ENCODE measurements at regions not wholly inside any gene's neighbourhood (a gene's known extent, or its start where the extent isn't known, plus 50 kb on each side); places are given as distances from the start of the nearest gene placed in this dataset.

GRCh38 chr1:57850176-57850940, 426.5 kb upstream of the DAB1 start:
- DNase-seq: no peak

- no peak for DNase-seq
Observed at GRCh38 chr1:57848406-57848805, 424.5 kb upstream of the DAB1 start.

GRCh38 chr1:57845041-57845440, 421.2 kb upstream of the DAB1 start:
- no peak for DNase-seq

GRCh38 chr1:57844382-57844980, 420.6 kb upstream of the DAB1 start:
- no peak for DNase-seq

GRCh38 chr1:57843760-57844159, 419.9 kb upstream of the DAB1 start:
- DNase-seq: no peak

GRCh38 chr1:57839526-57839925, 415.7 kb upstream of the DAB1 start:
- DNase-seq: no peak

- DNase-seq: no peak
Observed at GRCh38 chr1:57839067-57839466, 415.2 kb upstream of the DAB1 start.

- no peak for DNase-seq
Observed at GRCh38 chr1:57835620-57836019, 411.8 kb upstream of the DAB1 start.

GRCh38 chr1:57833296-57833695, 409.4 kb upstream of the DAB1 start:
- DNase-seq: no peak

- DNase-seq: no peak
Observed at GRCh38 chr1:57832612-57833011, 408.8 kb upstream of the DAB1 start.

- DNase-seq: no peak
Observed at GRCh38 chr1:57831624-57832023, 407.8 kb upstream of the DAB1 start.

- no peak for DNase-seq
Observed at GRCh38 chr1:57826535-57826934, 402.7 kb upstream of the DAB1 start.

- no peak for DNase-seq
Observed at GRCh38 chr1:57824535-57824934, 400.7 kb upstream of the DAB1 start.

GRCh38 chr1:57820356-57821095, 396.7 kb upstream of the DAB1 start:
- no peak for DNase-seq

GRCh38 chr1:57819893-57820292, 396.0 kb upstream of the DAB1 start:
- DNase-seq: no peak

- no peak for DNase-seq
Observed at GRCh38 chr1:57803586-57803985, 379.7 kb upstream of the DAB1 start.

GRCh38 chr1:57800376-57800775, 376.5 kb upstream of the DAB1 start:
- DNase-seq: no peak

GRCh38 chr1:57799490-57800115, 375.7 kb upstream of the DAB1 start:
- DNase-seq: no peak

GRCh38 chr1:57798543-57798942, 374.7 kb upstream of the DAB1 start:
- DNase-seq: no peak

GRCh38 chr1:57797084-57797483, 373.2 kb upstream of the DAB1 start:
- no peak for DNase-seq

- no peak for DNase-seq
Observed at GRCh38 chr1:57796616-57797015, 372.8 kb upstream of the DAB1 start.

GRCh38 chr1:57795886-57796285, 372.0 kb upstream of the DAB1 start:
- DNase-seq: no peak

GRCh38 chr1:57794078-57794477, 370.2 kb upstream of the DAB1 start:
- DNase-seq: no peak

- no peak for DNase-seq
Observed at GRCh38 chr1:57791497-57791896, 367.6 kb upstream of the DAB1 start.

All from RPMI8226 (cell line).